Gastroesophageal sphincter (tissue), 4 donors: ENCODE measurements at regions not wholly inside any gene's neighbourhood (a gene's known extent, or its start where the extent isn't known, plus 50 kb on each side); places are given as distances from the start of the nearest gene placed in this dataset.

Experiments used
- ATAC-seq: fragments of 150-250 bp; one replicate; pipeline ENCODE4 v1.9.1; 2016; ENCODE audit warnings: mild to moderate bottlenecking, moderate library complexity
- H3K27ac ChIP-seq, 4 donors: fragments of 200-600 bp; sonication (generic) in 3 of 4; 1 replicate in 3 of 4; 2 replicates in 1 of 4; pipeline ENCODE4 v1.5.1; 2016 to 2019
- H3K27me3 ChIP-seq: fragments of 200-600 bp; sonication (generic); one replicate; pipeline ENCODE4 v1.5.1; 2019
- H3K36me3 ChIP-seq, 2 donors: fragments of 200-600 bp; sonication (generic); one replicate each; pipeline ENCODE4 v1.5.1; 2019; ENCODE audit warnings: control low read depth in 1 of 2
- H3K4me1 ChIP-seq, 3 donors: fragments of 200-600 bp; sonication (generic); 1 replicate in 2 of 3; 2 replicates in 1 of 3; pipeline ENCODE4 v1.5.1; 2016 to 2019; ENCODE audit warnings: control low read depth in 2 of 3
- H3K4me3 ChIP-seq, 2 donors: fragments of 200-600 bp; sonication (generic); one replicate each; pipeline ENCODE4 v1.5.1; 2019; ENCODE audit warnings: mild to moderate bottlenecking in 1 of 2, moderate library complexity in 1 of 2
- H3K9me3 ChIP-seq, 3 donors: fragments of 200-600 bp; sonication (generic); one replicate each; pipeline ENCODE4 v1.5.1; 2017 to 2019; ENCODE audit warnings: control low read depth in 2 of 3
- EP300 ChIP-seq: sonication (generic); formaldehyde crosslinking; IDR thresholded peaks from one replicate; pipeline ENCODE4 v1.6.1; 2017; ENCODE audit warnings: antibody characterized with exemption, mild to moderate bottlenecking
- POLR2A ChIP-seq, 2 donors: fragments of 450-650 bp; IDR thresholded peaks; one replicate each; pipeline ENCODE4 v1.6.1; 2017; ENCODE audit warnings: antibody characterized with exemption in 2 of 2, mild to moderate bottlenecking in 2 of 2, moderate library complexity in 1 of 2
- POLR2AphosphoS5 ChIP-seq: sonication (generic); formaldehyde crosslinking; IDR thresholded peaks from one replicate; pipeline ENCODE4 v1.6.1; 2017; ENCODE audit warnings: antibody characterized with exemption
- WGBS, 2 donors: methylation state at CpG; one replicate each; pipeline ENCODE4 v1.1.5; 2018; ENCODE audit warnings: low coverage in 1 of 2; 5-methylcytosine and 5-hydroxymethylcytosine counted together
- TF ChIP-seq, protein P1 (sequence below), 4 experiments: fragments of 200-600 bp in 2 of 4; fragments of 450-650 bp in 2 of 4; sonication (generic) in 1 of 4; IDR thresholded peaks; one replicate each; pipeline ENCODE4 v1.5.1; 2017 to 2019; ENCODE audit warnings: antibody characterized with exemption in 4 of 4, mild to moderate bottlenecking in 2 of 4, moderate library complexity in 2 of 4

DNA sequence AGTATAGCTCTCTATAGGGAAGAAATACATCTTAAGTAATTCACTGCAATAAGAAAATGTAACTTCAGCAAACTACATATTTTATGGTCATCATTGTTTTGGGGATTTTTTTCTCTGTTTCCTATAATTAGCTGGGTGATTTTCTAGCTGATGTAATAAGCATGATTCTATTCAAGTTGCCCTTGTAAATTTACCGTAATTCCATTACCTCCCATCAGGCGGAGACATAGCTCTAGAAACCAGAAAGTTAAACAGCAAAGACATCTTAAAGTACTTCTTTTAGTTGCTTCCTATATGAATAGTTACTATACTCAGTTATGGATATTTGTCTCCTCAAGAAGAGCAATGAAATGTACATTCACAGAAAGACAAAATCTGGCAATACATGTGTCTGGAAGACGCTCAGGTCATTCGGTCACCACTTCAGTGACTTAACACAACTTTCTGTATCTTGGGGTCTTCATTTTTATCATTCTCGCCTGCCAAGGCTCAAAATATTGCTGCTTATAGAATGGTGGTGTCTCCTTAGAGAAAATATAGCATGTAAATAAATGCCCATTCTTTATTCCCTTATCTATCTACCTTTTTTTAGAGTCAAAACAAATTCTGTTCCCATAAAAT lies 239.9 kb upstream of the ZC3H12C start:
- no peak for ATAC-seq
- no peaks in the 10 kb centered on the region for H3K9me3 ChIP-seq
- WGBS, 2 donors: 60 to 63% methylated on average over 5 of the region's 5 CpGs
- H3K27me3 ChIP-seq: no peaks in the 10 kb centered on the region
- no peaks in the 10 kb centered on the region for H3K36me3 ChIP-seq
- H3K27ac ChIP-seq: no peak overlapping the region
- H3K4me1 ChIP-seq: no peaks in the 10 kb centered on the region
- H3K4me3 ChIP-seq: no peak overlapping the region
- TF ChIP-seq POLR2A (IDR thresholded peaks at IDR 0.05): no peak
- TF ChIP-seq POLR2AphosphoS5: no peak
- TF ChIP-seq, protein P1, sequence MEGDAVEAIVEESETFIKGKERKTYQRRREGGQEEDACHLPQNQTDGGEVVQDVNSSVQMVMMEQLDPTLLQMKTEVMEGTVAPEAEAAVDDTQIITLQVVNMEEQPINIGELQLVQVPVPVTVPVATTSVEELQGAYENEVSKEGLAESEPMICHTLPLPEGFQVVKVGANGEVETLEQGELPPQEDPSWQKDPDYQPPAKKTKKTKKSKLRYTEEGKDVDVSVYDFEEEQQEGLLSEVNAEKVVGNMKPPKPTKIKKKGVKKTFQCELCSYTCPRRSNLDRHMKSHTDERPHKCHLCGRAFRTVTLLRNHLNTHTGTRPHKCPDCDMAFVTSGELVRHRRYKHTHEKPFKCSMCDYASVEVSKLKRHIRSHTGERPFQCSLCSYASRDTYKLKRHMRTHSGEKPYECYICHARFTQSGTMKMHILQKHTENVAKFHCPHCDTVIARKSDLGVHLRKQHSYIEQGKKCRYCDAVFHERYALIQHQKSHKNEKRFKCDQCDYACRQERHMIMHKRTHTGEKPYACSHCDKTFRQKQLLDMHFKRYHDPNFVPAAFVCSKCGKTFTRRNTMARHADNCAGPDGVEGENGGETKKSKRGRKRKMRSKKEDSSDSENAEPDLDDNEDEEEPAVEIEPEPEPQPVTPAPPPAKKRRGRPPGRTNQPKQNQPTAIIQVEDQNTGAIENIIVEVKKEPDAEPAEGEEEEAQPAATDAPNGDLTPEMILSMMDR (IDR thresholded peaks at IDR 0.05): peak; percentile 5 to 40 (median 30)

DNA sequence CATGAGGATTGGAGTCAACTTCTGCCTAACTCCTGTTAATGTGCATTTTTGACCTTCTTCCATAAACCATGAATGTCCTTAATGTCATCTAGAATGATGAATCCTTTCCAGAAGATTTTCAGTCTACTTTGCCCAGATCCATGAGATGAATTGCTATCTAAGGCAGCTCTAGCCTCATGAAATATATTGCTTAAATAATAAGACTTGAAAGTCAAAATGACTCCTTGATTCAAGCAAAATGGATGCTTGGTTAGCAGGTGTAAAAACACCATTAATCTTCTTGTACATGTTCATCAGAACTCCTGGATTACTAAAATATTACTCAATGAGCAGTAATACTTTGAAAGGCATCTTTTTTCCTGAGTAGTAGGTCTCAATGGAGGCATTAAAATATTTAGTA lies 238.5 kb upstream of the ZC3H12C start:
- Histone ChIP-seq H3K36me3 (no peaks in the 10 kb centered on the region), H3K4me1 (no peaks in the 10 kb centered on the region), H3K4me3 (no peak overlapping the region), H3K27me3 (no peaks in the 10 kb centered on the region), H3K27ac (no peak overlapping the region), H3K9me3 (no peaks in the 10 kb centered on the region)
- ATAC-seq: no peak
- TF ChIP-seq POLR2A (IDR thresholded peaks at IDR 0.05) (no peak), EP300 (no peak), POLR2AphosphoS5 (no peak)
- TF ChIP-seq, protein P1 (IDR thresholded peaks at IDR 0.05): no peak

DNA sequence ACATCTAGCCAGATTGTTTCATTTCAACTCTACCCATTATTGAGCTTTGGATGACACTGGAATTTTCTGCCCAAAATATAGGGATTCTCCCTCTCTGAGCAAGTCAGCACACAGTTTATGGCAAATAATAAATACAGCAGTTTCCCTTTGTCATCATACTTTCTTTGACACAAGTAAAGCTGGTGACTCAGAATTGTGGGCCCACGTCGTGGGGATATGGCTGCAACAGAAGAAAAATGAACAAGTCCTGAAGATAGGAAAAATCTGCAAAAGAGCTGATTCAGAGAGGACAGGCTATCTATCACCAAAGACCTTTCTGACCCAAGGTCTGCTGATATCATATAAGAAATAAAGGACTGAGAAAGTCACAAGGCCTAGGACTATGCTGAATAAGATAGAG lies 236.3 kb upstream of the ZC3H12C start:
- TF ChIP-seq POLR2AphosphoS5: no peak
- no peak for TF ChIP-seq EP300
- TF ChIP-seq, protein P1 (IDR thresholded peaks at IDR 0.05): no peak
- no peak for TF ChIP-seq POLR2A (IDR thresholded peaks at IDR 0.05)
- Histone ChIP-seq H3K4me3 (no peak overlapping the region), H3K4me1 (no peaks in the 10 kb centered on the region), H3K9me3 (no peaks in the 10 kb centered on the region), H3K27me3 (no peaks in the 10 kb centered on the region), H3K36me3 (no peaks in the 10 kb centered on the region), H3K27ac (no peak overlapping the region)
- ATAC-seq: no peak
- 63% methylated on average over 2 of the region's 2 CpGs; no CpG with 5 or more reads in 1 of the 2 donors for WGBS, 2 donors

DNA sequence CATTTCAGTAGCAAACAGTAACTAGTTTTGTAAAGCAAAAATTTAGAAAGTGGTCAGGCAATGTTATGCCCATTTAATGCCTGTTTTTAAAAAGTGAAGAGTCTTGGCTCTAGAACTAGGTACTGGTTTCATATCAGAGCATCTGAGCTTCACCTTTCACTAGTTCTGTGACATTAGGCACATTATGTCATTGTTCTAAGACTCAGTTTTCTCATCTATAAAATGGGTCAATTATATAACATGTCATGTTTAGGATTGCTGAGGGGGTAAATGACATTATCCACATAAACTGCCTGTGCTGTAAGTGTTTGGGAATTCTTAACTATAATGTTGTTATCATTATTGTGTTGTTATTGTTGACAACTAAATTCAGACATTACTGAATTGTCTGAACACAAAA lies 235.6 kb upstream of the ZC3H12C start:
- H3K27ac ChIP-seq: no peak overlapping the region
- H3K4me3 ChIP-seq: no peak overlapping the region
- no peaks in the 10 kb centered on the region for H3K9me3 ChIP-seq
- no peaks in the 10 kb centered on the region for H3K4me1 ChIP-seq
- TF ChIP-seq POLR2A (IDR thresholded peaks at IDR 0.05): no peak
- no peak for TF ChIP-seq POLR2AphosphoS5
- TF ChIP-seq EP300: no peak
- TF ChIP-seq, protein P1 (IDR thresholded peaks at IDR 0.05): no peak
- H3K27me3 ChIP-seq: no peaks in the 10 kb centered on the region
- H3K36me3 ChIP-seq: no peaks in the 10 kb centered on the region
- ATAC-seq: no peak

DNA sequence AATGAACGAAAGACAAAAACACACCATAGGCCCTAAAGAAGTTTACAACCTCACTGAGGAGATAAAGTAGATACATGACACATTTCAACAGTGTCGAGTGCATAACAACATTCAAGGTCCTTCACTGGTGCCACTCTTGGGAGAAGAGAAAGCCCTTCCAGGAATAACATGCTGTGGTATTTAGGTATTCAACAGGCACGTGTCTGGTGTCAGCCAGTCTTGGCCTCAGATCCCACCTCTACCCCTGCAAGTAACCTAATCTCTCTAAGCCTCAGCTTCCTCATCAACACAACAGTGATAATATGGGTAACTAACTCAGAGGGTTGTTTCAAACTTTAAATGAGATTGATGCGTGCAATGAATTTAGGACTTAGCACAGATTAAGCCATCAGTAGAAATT lies 235.0 kb upstream of the ZC3H12C start:
- H3K4me3 ChIP-seq: no peak overlapping the region
- H3K9me3 ChIP-seq: no peaks in the 10 kb centered on the region
- no peaks in the 10 kb centered on the region for H3K36me3 ChIP-seq
- no peaks in the 10 kb centered on the region for H3K4me1 ChIP-seq
- H3K27me3 ChIP-seq: no peaks in the 10 kb centered on the region
- TF ChIP-seq EP300 (no peak), POLR2A (IDR thresholded peaks at IDR 0.05) (no peak), POLR2AphosphoS5 (no peak)
- TF ChIP-seq, protein P1 (IDR thresholded peaks at IDR 0.05): no peak
- 83 to 84% methylated on average over 4 of the region's 4 CpGs for WGBS, 2 donors
- no peak for ATAC-seq
- H3K27ac ChIP-seq: no peak overlapping the region
